NCI-H526 (cell line): ENCODE measurements at regions not wholly inside any gene's neighbourhood (a gene's known extent, or its start where the extent isn't known, plus 50 kb on each side); places are given as distances from the start of the nearest gene placed in this dataset.
"Not testable (repeated sequence)": the region's sequence is repeated elsewhere in the genome, so short reads cannot be mapped to it uniquely, and the experiment has no call there.

ENCODE experiments used
- DNase-seq, 2 experiments: peaks; one replicate each; lab custom pipeline; 2025; lab: John Stamatoyannopoulos, UW

- DNase-seq: peak in 1 of 2 experiments; percentile 24
These were observed 324.2 kb downstream of the SEC16B start for GRCh38 chr1:177645491-177646190.

- DNase-seq: no peak
These were observed 329.2 kb downstream of the SEC16B start for GRCh38 chr1:177640687-177641086.

GRCh38 chr1:177634151-177634550 lies 335.7 kb downstream of the SEC16B start:
- not testable (repeated sequence) for DNase-seq

- DNase-seq: no peak
These were observed 336.8 kb downstream of the SEC16B start for GRCh38 chr1:177632923-177633615.

GRCh38 chr1:177631770-177632169 lies 338.1 kb downstream of the SEC16B start:
- DNase-seq: no peak

GRCh38 chr1:177629526-177629925 lies 340.3 kb downstream of the SEC16B start:
- no peak for DNase-seq

GRCh38 chr1:177627148-177627910 lies 342.5 kb downstream of the SEC16B start:
- no peak for DNase-seq

GRCh38 chr1:177620636-177621190 lies 349.1 kb downstream of the SEC16B start:
- DNase-seq: peak in 1 of 2 experiments; percentile 29

GRCh38 chr1:177615251-177615650 lies 354.6 kb downstream of the SEC16B start:
- DNase-seq: peak; percentile 78 to 85

- DNase-seq: no peak
These were observed 358.5 kb downstream of the SEC16B start for GRCh38 chr1:177611402-177611801.

GRCh38 chr1:177609953-177610352 lies 359.9 kb downstream of the SEC16B start:
- DNase-seq: no peak

- DNase-seq: no peak
These were observed 368.9 kb downstream of the SEC16B start for GRCh38 chr1:177600936-177601335.

GRCh38 chr1:177600321-177600720 lies 369.5 kb downstream of the SEC16B start:
- no peak for DNase-seq

- DNase-seq: peak; percentile 85 to 86
These were observed 372.5 kb downstream of the SEC16B start for GRCh38 chr1:177597393-177597792.

- no peak for DNase-seq
These were observed 373.4 kb downstream of the SEC16B start for GRCh38 chr1:177596485-177596884.

GRCh38 chr1:177593105-177593504 lies 376.8 kb downstream of the SEC16B start:
- DNase-seq: no peak

- no peak for DNase-seq
These were observed 377.2 kb downstream of the SEC16B start for GRCh38 chr1:177592624-177593023.

GRCh38 chr1:177591155-177591554 lies 378.7 kb downstream of the SEC16B start:
- no peak for DNase-seq

- DNase-seq: peak; percentile 35 to 57
These were observed 380.7 kb downstream of the SEC16B start for GRCh38 chr1:177589166-177589565.

- DNase-seq: no peak
These were observed 383.4 kb downstream of the SEC16B start for GRCh38 chr1:177586429-177586828.

- peak; percentile 99 for DNase-seq
These were observed 384.3 kb downstream of the SEC16B start for GRCh38 chr1:177585302-177586220.
